BLaER1 (cell line): ENCODE measurements at regions not wholly inside any gene's neighbourhood (a gene's known extent, or its start where the extent isn't known, plus 50 kb on each side); places are given as distances from the start of the nearest gene placed in this dataset.

Experiments
- H3K27ac ChIP-seq: shearing (Covaris generic); formaldehyde crosslinking; 2 replicates; pipeline ENCODE4 v1.8.1; 2022
- H3K27me3 ChIP-seq: shearing (Covaris generic); formaldehyde crosslinking; 2 replicates; pipeline ENCODE4 v1.8.1; 2022
- H3K36me3 ChIP-seq: shearing (Covaris generic); formaldehyde crosslinking; 2 replicates; pipeline ENCODE4 v1.8.1; 2022
- H3K4me1 ChIP-seq: shearing (Covaris generic); formaldehyde crosslinking; 2 replicates; pipeline ENCODE4 v1.8.1; 2022
- H3K4me2 ChIP-seq: shearing (Covaris generic); formaldehyde crosslinking; 2 replicates; pipeline ENCODE4 v1.8.1; 2022
- H3K4me3 ChIP-seq: shearing (Covaris generic); formaldehyde crosslinking; 2 replicates; pipeline ENCODE4 v1.8.1; 2022
- H3K9ac ChIP-seq: shearing (Covaris generic); formaldehyde crosslinking; 2 replicates; pipeline ENCODE4 v1.8.1; 2022
- H3K9me3 ChIP-seq: shearing (Covaris generic); formaldehyde crosslinking; 2 replicates; pipeline ENCODE4 v1.8.1; 2022
- H4K20me1 ChIP-seq: shearing (Covaris generic); formaldehyde crosslinking; 2 replicates; pipeline ENCODE4 v1.8.1; 2022
- Cebpa-rat ChIP-seq: shearing (Covaris generic); IDR thresholded peaks from 2 replicates; pipeline ENCODE4 v1.8.1; 2022

GRCh38 chr2:188870289-188870688, 103.9 kb upstream of the COL3A1 start:
- Histone ChIP-seq H4K20me1 (no peaks in the 10 kb centered on the region), H3K36me3 (no peaks in the 10 kb centered on the region), H3K9ac (no peak overlapping the region), H3K27ac (no peak overlapping the region), H3K4me1 (no peaks in the 10 kb centered on the region), H3K4me3 (no peak overlapping the region), H3K4me2 (no peak overlapping the region), H3K27me3 (no peaks in the 10 kb centered on the region), H3K9me3 (peaks cover 8% of the 10 kb centered on the region; the same call in 1 of the 2 replicates)
- TF ChIP-seq Cebpa-rat, result no peak

DNA sequence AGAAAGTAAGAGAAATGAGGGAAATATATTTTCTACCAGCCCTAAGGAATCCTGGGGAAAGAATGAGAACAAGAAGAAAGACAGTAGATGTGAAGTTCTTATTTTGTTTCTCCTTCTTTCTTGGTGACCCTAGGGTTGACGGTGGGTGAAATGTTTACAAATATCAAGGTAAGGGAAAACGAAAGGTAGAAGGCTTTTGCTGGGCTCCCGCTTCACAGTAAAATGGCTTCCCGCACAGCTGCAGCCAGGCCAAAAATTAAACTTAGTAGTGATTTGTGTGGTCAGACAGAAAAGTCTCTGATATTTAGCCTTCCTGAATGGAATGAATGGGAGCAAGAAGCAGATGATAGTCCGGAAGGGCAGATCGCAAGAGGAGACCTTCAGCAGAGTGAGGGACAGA, 99.1 kb upstream of the COL3A1 start:
- Histone ChIP-seq H3K9me3 (no peaks in the 10 kb centered on the region), H3K9ac (no peak overlapping the region), H3K4me2 (no peak overlapping the region), H3K36me3 (no peaks in the 10 kb centered on the region), H3K4me3 (no peak overlapping the region), H3K27me3 (no peaks in the 10 kb centered on the region), H3K4me1 (no peaks in the 10 kb centered on the region), H4K20me1 (no peaks in the 10 kb centered on the region), H3K27ac (no peak overlapping the region)
- no peak for TF ChIP-seq Cebpa-rat

- no peak overlapping the region for H3K9ac ChIP-seq
- H3K27me3 ChIP-seq, result no peaks in the 10 kb centered on the region
- no peak overlapping the region for H3K4me2 ChIP-seq
- no peak overlapping the region for H3K4me3 ChIP-seq
- H3K27ac ChIP-seq, result no peak overlapping the region
- no peak for TF ChIP-seq Cebpa-rat
- H3K4me1 ChIP-seq, result no peaks in the 10 kb centered on the region
- no peaks in the 10 kb centered on the region for H3K36me3 ChIP-seq
- no peaks in the 10 kb centered on the region for H4K20me1 ChIP-seq
- no peaks in the 10 kb centered on the region for H3K9me3 ChIP-seq
Observed at GRCh38 chr2:188878716-188879115, 95.5 kb upstream of the COL3A1 start.

DNA sequence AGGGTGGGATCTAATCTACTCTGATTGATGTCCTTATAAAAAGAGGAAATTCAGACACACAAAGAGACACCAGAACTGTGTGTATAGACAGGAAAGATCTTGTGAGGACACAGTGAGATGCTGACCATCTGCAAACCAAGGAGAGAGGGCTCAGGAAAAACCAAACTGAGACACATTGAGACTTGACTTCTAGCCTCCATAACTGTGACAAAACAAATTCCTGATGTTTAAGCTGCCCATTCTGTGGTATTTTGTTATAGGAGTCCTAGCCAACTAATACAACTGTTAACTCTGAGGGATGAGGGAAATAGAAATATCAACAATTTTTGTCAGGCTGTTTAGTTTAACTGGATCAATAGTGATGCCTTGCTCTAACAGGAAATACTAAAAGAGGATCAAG, 93.4 kb upstream of the COL3A1 start:
- H3K4me2 ChIP-seq, result no peak overlapping the region
- no peaks in the 10 kb centered on the region for H3K27me3 ChIP-seq
- H3K36me3 ChIP-seq, result no peaks in the 10 kb centered on the region
- no peak overlapping the region for H3K4me3 ChIP-seq
- no peak overlapping the region for H3K9ac ChIP-seq
- no peaks in the 10 kb centered on the region for H3K4me1 ChIP-seq
- no peak overlapping the region for H3K27ac ChIP-seq
- H3K9me3 ChIP-seq, result no peaks in the 10 kb centered on the region
- no peaks in the 10 kb centered on the region for H4K20me1 ChIP-seq
- TF ChIP-seq Cebpa-rat, result no peak

- no peaks in the 10 kb centered on the region for H3K36me3 ChIP-seq
Observed at GRCh38 chr2:188881434-188881833, 92.7 kb upstream of the COL3A1 start.

DNA sequence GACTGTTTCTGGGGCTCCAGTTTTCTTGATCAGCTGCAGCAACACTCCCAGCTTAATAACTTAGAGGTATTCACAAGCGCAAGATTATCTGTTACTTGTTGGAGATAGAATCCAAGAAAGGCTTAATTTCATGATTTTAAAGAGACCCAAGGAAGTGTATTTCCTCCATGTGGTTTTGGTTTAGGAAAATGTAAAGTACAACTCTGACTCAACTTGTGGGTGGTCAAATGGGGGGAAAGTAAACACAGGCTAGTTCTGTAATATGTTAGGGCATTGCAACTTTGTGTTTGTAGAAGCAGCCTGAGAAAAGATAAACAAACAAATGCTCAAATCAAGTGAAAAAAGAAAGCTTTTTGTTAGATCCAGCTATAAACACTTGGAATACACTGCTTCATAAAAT, 90.1 kb upstream of the COL3A1 start:
- no peak for TF ChIP-seq Cebpa-rat

More at GRCh38 chr2:188881434-188881833, 92.7 kb upstream of the COL3A1 start:
- Histone ChIP-seq H3K9ac (no peak overlapping the region), H3K9me3 (no peaks in the 10 kb centered on the region), H3K4me2 (no peak overlapping the region), H3K4me1 (no peaks in the 10 kb centered on the region), H3K27me3 (no peaks in the 10 kb centered on the region), H4K20me1 (no peaks in the 10 kb centered on the region), H3K4me3 (no peak overlapping the region), H3K27ac (no peak overlapping the region)
- TF ChIP-seq Cebpa-rat, result no peak

GRCh38 chr2:188884517-188884916, 89.7 kb upstream of the COL3A1 start:
- Histone ChIP-seq H3K4me3 (no peak overlapping the region), H3K4me1 (no peaks in the 10 kb centered on the region), H4K20me1 (no peaks in the 10 kb centered on the region), H3K4me2 (no peak overlapping the region), H3K36me3 (no peaks in the 10 kb centered on the region), H3K27me3 (no peaks in the 10 kb centered on the region), H3K9ac (no peak overlapping the region), H3K27ac (no peak overlapping the region), H3K9me3 (no peaks in the 10 kb centered on the region)
- no peak for TF ChIP-seq Cebpa-rat

More for the DNA sequence above, 90.1 kb upstream of the COL3A1 start:
- no peaks in the 10 kb centered on the region for H3K4me1 ChIP-seq
- H3K27me3 ChIP-seq, result no peaks in the 10 kb centered on the region
- H3K4me2 ChIP-seq, result no peak overlapping the region
- no peaks in the 10 kb centered on the region for H4K20me1 ChIP-seq
- no peaks in the 10 kb centered on the region for H3K36me3 ChIP-seq
- no peak overlapping the region for H3K27ac ChIP-seq
- no peaks in the 10 kb centered on the region for H3K9me3 ChIP-seq
- H3K4me3 ChIP-seq, result no peak overlapping the region
- no peak overlapping the region for H3K9ac ChIP-seq

DNA sequence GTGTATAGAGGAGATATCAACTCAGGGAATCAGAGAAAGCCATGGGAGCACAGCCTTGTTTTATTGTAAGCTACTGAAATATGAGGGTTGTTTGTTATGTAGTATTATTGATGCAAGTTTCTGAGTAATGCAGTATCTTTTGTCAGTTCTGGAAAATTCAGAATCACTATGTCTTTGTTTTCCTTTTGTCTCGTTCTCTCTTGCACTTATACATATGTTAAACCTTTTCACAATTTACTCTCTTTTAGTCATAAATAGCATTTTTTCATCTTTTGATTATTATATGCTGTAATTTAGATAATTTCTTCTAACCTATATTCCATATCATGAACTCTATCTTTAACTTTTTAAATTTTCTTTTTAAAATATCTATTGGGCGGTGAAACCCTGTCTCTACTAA, 85.0 kb upstream of the COL3A1 start:
- no peaks in the 10 kb centered on the region for H4K20me1 ChIP-seq
- H3K4me3 ChIP-seq, result no peak overlapping the region
- TF ChIP-seq Cebpa-rat, result no peak
- no peaks in the 10 kb centered on the region for H3K36me3 ChIP-seq
- no peak overlapping the region for H3K9ac ChIP-seq
- no peaks in the 10 kb centered on the region for H3K4me1 ChIP-seq
- H3K27ac ChIP-seq, result no peak overlapping the region
- no peak overlapping the region for H3K4me2 ChIP-seq
- H3K27me3 ChIP-seq, result no peaks in the 10 kb centered on the region
- 0 out of 2 replicates have a peak, but pooled peaks cover 3% of the 10 kb centered on the region for H3K9me3 ChIP-seq

- no peak overlapping the region for H3K4me2 ChIP-seq
- H3K9ac ChIP-seq, result no peak overlapping the region
- H3K27me3 ChIP-seq, result no peaks in the 10 kb centered on the region
- no peaks in the 10 kb centered on the region for H3K36me3 ChIP-seq
- 0 out of 2 replicates have a peak, but pooled peaks cover 3% of the 10 kb centered on the region for H3K9me3 ChIP-seq
- H3K4me3 ChIP-seq, result no peak overlapping the region
- H3K4me1 ChIP-seq, result no peaks in the 10 kb centered on the region
- TF ChIP-seq Cebpa-rat, result no peak
- no peaks in the 10 kb centered on the region for H4K20me1 ChIP-seq
- no peak overlapping the region for H3K27ac ChIP-seq
Observed at GRCh38 chr2:188890755-188891154, 83.4 kb upstream of the COL3A1 start.

- no peaks in the 10 kb centered on the region for H3K27me3 ChIP-seq
- TF ChIP-seq Cebpa-rat, result no peak
- no peak overlapping the region for H3K4me3 ChIP-seq
- H3K36me3 ChIP-seq, result no peaks in the 10 kb centered on the region
- 0 out of 2 replicates have a peak, but pooled peaks cover 3% of the 10 kb centered on the region for H3K9me3 ChIP-seq
- H3K4me1 ChIP-seq, result no peaks in the 10 kb centered on the region
- no peaks in the 10 kb centered on the region for H4K20me1 ChIP-seq
- H3K9ac ChIP-seq, result no peak overlapping the region
- no peak overlapping the region for H3K4me2 ChIP-seq
- no peak overlapping the region for H3K27ac ChIP-seq
Observed at GRCh38 chr2:188892636-188893035, 81.5 kb upstream of the COL3A1 start.

DNA sequence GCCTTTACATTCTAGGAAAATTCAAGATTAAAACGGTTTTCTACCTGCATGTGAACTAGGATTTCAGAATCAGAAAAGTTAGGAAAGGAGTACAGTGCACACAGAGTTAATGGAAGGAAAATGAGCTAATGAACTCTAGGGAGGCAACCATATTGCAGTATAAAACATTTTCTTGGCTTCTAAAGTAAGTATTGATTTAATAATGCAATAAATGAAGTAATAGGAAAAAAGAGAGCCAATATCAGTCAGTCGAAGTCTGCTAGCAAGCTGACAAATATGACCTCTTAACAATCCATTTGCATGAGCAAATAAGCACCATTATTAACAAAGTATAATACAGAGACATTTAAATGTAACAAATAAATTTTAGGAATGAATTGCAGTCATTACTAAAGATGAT, 80.2 kb upstream of the COL3A1 start:
- Histone ChIP-seq H3K9ac (no peak overlapping the region), H3K36me3 (no peaks in the 10 kb centered on the region), H3K4me2 (no peak overlapping the region), H3K9me3 (0 out of 2 replicates have a peak, but pooled peaks cover 3% of the 10 kb centered on the region), H3K27me3 (no peaks in the 10 kb centered on the region), H4K20me1 (no peaks in the 10 kb centered on the region), H3K4me1 (no peaks in the 10 kb centered on the region), H3K4me3 (no peak overlapping the region), H3K27ac (no peak overlapping the region)
- TF ChIP-seq Cebpa-rat, result no peak
